RWPE2 (cell line): ENCODE measurements at regions not wholly inside any gene's neighbourhood (a gene's known extent, or its start where the extent isn't known, plus 50 kb on each side); places are given as distances from the start of the nearest gene placed in this dataset.

Experiments used
- ATAC-seq: fragments of 200-7000 bp; cut with Tn5 transposase; 3 replicates; pipeline ENCODE4 v1.9.1; 2021; ENCODE audit warnings: low read depth
- DNase-seq: peaks from one replicate; pipeline ENCODE4 v3.0.0-alpha.2; 2020; ENCODE audit warnings: low spot score
- H3K27ac ChIP-seq: fragments of 450-650 bp; 2 replicates; pipeline ENCODE4 v1.5.1; 2017; ENCODE audit warnings: mild to moderate bottlenecking; ENCODE audit not compliant: poor library complexity, severe bottlenecking
- H3K27me3 ChIP-seq: fragments of 250-450 bp; sonication (Bioruptor Pico); 2 replicates; pipeline ENCODE4 v1.5.1; 2021; ENCODE audit warnings: mild to moderate bottlenecking, moderate library complexity; ENCODE audit not compliant: insufficient read depth, poor library complexity, severe bottlenecking
- H3K36me3 ChIP-seq: fragments of 250-450 bp; sonication (Bioruptor Pico); 2 replicates; pipeline ENCODE4 v1.5.1; 2020; ENCODE audit warnings: low read depth, mild to moderate bottlenecking, moderate library complexity
- H3K4me1 ChIP-seq: fragments of 250-450 bp; sonication (Bioruptor Pico); 2 replicates; pipeline ENCODE4 v1.5.1; 2021; ENCODE audit warnings: mild to moderate bottlenecking, moderate library complexity; ENCODE audit not compliant: insufficient read depth, poor library complexity, severe bottlenecking
- H3K4me3 ChIP-seq: fragments of 250-450 bp; sonication (Bioruptor Pico); 2 replicates; pipeline ENCODE4 v1.5.1; 2021; ENCODE audit warnings: mild to moderate bottlenecking, moderate library complexity; ENCODE audit not compliant: severe bottlenecking
- H3K9me3 ChIP-seq: fragments of 250-450 bp; sonication (Bioruptor Pico); 2 replicates; pipeline ENCODE4 v1.5.1; 2021; ENCODE audit warnings: mild to moderate bottlenecking, moderate library complexity; ENCODE audit not compliant: severe bottlenecking
- CTCF ChIP-seq: fragments of 450-650 bp; IDR thresholded peaks from one replicate; pipeline ENCODE4 v1.5.1; 2017; ENCODE audit warnings: mild to moderate bottlenecking, moderate library complexity; ENCODE audit not compliant: poor library complexity, severe bottlenecking

- Histone ChIP-seq H3K4me1 (no peaks in the 10 kb centered on the region), H3K4me3 (no peak overlapping the region), H3K36me3 (no peaks in the 10 kb centered on the region), H3K9me3 (no peaks in the 10 kb centered on the region), H3K27ac (no peak overlapping the region), H3K27me3 (peaks cover 6% of the 10 kb centered on the region)
- DNase-seq: no peak
- ATAC-seq: no peak
- no peak for TF ChIP-seq CTCF
Observed at GRCh38 chr1:36602184-36602583, 119.5 kb upstream of the CSF3R start.

GRCh38 chr1:36599828-36600227 lies 117.1 kb upstream of the CSF3R start:
- no peak overlapping the region for H3K4me3 ChIP-seq
- no peaks in the 10 kb centered on the region for H3K4me1 ChIP-seq
- H3K27ac ChIP-seq: no peak overlapping the region
- ATAC-seq (no peak), DNase-seq (no peak)
- TF ChIP-seq CTCF: no peak
- peaks cover 6% of the 10 kb centered on the region for H3K27me3 ChIP-seq
- H3K36me3 ChIP-seq: no peaks in the 10 kb centered on the region
- H3K9me3 ChIP-seq: no peaks in the 10 kb centered on the region

GRCh38 chr1:36597514-36597913 lies 114.8 kb upstream of the CSF3R start:
- TF ChIP-seq CTCF: no peak
- peaks cover 6% of the 10 kb centered on the region for H3K27me3 ChIP-seq
- no peaks in the 10 kb centered on the region for H3K9me3 ChIP-seq
- ATAC-seq (no peak; the same call in 2 of the 3 replicates), DNase-seq (no peak)
- no peak overlapping the region for H3K4me3 ChIP-seq
- H3K4me1 ChIP-seq: no peaks in the 10 kb centered on the region
- H3K27ac ChIP-seq: no peak overlapping the region
- no peaks in the 10 kb centered on the region for H3K36me3 ChIP-seq

- Histone ChIP-seq H3K36me3 (no peaks in the 10 kb centered on the region), H3K27ac (no peak overlapping the region), H3K4me3 (no peak overlapping the region), H3K4me1 (no peaks in the 10 kb centered on the region), H3K27me3 (peaks cover 6% of the 10 kb centered on the region), H3K9me3 (no peaks in the 10 kb centered on the region)
- TF ChIP-seq CTCF: no peak
- no peak for ATAC-seq
- DNase-seq: no peak
Observed at GRCh38 chr1:36595921-36596320, 113.2 kb upstream of the CSF3R start.

- no peaks in the 10 kb centered on the region for H3K4me1 ChIP-seq
- no peak overlapping the region for H3K4me3 ChIP-seq
- no peaks in the 10 kb centered on the region for H3K9me3 ChIP-seq
- TF ChIP-seq CTCF: no peak
- no peaks in the 10 kb centered on the region for H3K36me3 ChIP-seq
- peaks cover 6% of the 10 kb centered on the region for H3K27me3 ChIP-seq
- H3K27ac ChIP-seq: no peak overlapping the region
- no peak for DNase-seq
- ATAC-seq: no peak
Observed at GRCh38 chr1:36595349-36595748, 112.6 kb upstream of the CSF3R start.
